ES-I3 (cell line): ENCODE measurements at regions not wholly inside any gene's neighbourhood (a gene's known extent, or its start where the extent isn't known, plus 50 kb on each side); places are given as distances from the start of the nearest gene placed in this dataset.
"Not testable (repeated sequence)": the region's sequence is repeated elsewhere in the genome, so short reads cannot be mapped to it uniquely, and the experiment has no call there.

Source experiments
- H3K36me3 ChIP-seq: 2 replicates; pipeline ENCODE4 v1.6.1; 2013; ENCODE audit warnings: mild to moderate bottlenecking, low read length, control low read depth, moderate library complexity; ENCODE audit not compliant: insufficient read depth
- H3K4me1 ChIP-seq: 2 replicates; pipeline ENCODE4 v1.6.1; 2013; ENCODE audit warnings: mild to moderate bottlenecking, control low read depth, low read length; ENCODE audit not compliant: insufficient read depth
- H3K9ac ChIP-seq: 2 replicates; pipeline ENCODE4 v1.6.1; 2013; ENCODE audit warnings: low read depth, mild to moderate bottlenecking, low read length, moderate library complexity
- H3K9me3 ChIP-seq: 2 replicates; pipeline ENCODE4 v1.6.1; 2013; ENCODE audit warnings: mild to moderate bottlenecking, low read length, moderate library complexity; ENCODE audit not compliant: control insufficient read depth, insufficient read depth

DNA sequence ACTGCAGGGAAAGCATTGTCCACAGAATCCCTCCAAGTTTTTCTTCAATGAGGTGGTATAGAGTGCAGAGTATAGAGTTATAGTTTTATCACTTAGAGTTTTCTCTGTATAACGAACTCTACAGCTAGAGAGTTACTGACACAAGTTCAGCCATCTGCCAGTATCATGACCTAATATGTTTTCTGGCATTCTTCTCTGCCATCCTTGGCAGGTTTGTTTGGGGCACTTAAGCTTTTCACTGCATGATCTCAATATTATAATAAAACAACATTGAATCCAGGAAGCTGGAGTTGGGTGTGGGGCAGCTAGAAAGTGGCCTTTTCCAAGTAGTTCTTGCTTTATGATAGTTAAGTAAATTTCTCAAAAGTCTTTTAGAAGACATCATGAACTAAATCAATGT, 743.5 kb upstream of the ARPP21 start:
- Histone ChIP-seq H3K4me1 (no peaks in the 10 kb centered on the region), H3K9me3 (no peaks in the 10 kb centered on the region), H3K9ac (no peak overlapping the region), H3K36me3 (no peaks in the 10 kb centered on the region)

DNA sequence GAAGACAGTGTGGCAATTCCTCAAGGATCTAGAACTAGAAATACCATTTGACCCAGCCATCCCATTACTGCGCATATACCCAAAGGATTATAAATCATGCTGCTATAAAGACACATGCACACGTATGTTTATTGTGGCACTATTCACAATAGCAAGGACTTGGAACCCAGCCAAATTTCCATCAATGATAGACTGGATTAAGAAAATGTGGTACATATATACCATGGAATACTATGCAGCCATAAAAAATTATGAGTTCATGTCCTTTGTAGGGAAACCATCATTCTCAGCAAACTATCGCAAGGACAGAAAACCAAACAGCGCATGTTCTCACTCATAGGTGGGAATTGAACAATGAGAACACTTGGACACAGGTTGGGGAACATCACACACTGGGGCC, 729.6 kb upstream of the ARPP21 start:
- not testable (repeated sequence) for H3K4me1 ChIP-seq, H3K36me3 ChIP-seq, H3K9ac ChIP-seq, H3K9me3 ChIP-seq

DNA sequence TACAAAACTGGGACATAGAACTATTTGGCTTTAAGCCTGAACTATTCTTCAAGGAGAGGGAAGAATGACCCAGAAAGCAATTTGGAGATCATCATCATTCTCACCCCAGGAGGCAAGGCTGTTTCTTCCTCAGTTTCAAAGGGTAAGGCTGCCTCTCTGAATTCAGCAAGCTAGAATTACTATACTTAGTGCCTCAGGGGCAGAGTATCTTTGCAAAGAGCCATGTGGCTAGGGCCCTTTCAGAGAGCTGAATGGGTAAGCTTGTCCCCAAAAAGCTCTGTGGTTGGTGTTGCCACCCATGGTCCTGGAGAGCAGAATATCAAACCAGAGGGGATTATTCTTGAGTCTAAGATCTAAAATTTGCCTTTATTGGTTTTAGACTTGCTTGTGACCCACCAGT, 720.3 kb upstream of the ARPP21 start:
- Histone ChIP-seq H3K4me1 (no peaks in the 10 kb centered on the region), H3K36me3 (no peaks in the 10 kb centered on the region), H3K9ac (no peak overlapping the region), H3K9me3 (no peaks in the 10 kb centered on the region)

DNA sequence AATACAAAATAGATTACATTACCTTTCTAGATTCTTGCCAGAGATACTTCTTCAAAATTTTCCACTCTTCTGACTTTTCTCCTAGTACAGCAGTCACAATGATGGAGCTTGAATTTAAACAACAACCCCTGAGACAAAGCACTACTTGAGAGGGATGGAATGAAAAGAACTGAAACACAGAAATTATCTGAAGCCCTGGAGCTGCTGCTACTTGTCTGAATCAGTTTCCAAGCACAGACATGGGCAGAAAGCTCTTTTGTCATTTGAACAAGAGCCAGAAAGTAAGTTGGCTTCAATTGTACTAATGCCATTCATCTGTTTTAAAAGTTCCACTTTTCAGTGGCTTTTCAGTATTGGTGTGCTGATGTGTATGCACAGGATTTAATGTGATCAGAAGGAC, 718.5 kb upstream of the ARPP21 start:
- no peaks in the 10 kb centered on the region for H3K36me3 ChIP-seq
- no peaks in the 10 kb centered on the region for H3K4me1 ChIP-seq
- H3K9ac ChIP-seq = no peak overlapping the region
- H3K9me3 ChIP-seq = no peaks in the 10 kb centered on the region

DNA sequence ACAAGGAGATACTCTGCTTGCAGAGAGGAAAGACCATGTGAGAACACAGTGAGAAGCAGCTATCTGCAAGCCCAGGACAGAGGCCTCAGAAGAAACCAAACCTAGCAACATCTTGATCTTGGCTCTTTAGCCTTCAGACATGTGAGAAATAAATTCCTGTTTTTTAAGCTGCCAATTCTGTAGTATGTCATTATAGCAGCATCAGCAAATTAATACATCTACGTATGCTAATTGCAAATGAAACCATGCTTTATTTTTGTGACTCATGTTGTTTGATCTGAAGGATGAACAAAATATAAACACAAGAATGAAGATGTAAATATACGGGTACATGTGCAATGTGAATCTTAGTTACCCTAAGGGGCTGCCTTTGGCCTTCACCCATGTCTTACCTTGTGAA, 714.4 kb upstream of the ARPP21 start:
- H3K4me1 ChIP-seq = no peaks in the 10 kb centered on the region
- no peak overlapping the region for H3K9ac ChIP-seq
- H3K9me3 ChIP-seq = no peaks in the 10 kb centered on the region
- H3K36me3 ChIP-seq = no peaks in the 10 kb centered on the region

DNA sequence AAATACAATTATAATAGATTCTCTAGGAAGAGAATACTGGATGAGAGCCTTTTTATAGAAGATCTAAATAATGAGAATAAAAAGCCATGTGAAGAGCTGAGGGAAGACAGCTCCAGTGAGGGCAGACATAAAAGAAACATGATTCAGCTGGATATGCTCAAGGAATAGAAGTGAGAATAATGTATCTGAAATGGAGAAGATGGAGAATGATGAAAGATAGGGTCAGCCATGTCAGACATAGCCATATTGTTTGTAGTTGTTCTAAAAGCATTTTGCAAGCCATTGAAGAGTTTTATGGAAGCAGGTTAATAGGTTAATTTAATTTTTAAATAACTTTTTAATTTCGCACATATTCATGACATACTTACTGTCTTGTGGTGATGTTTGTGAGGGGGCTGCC, 713.5 kb upstream of the ARPP21 start:
- Histone ChIP-seq H3K9ac (no peak overlapping the region), H3K4me1 (no peaks in the 10 kb centered on the region), H3K9me3 (no peaks in the 10 kb centered on the region), H3K36me3 (no peaks in the 10 kb centered on the region)

DNA sequence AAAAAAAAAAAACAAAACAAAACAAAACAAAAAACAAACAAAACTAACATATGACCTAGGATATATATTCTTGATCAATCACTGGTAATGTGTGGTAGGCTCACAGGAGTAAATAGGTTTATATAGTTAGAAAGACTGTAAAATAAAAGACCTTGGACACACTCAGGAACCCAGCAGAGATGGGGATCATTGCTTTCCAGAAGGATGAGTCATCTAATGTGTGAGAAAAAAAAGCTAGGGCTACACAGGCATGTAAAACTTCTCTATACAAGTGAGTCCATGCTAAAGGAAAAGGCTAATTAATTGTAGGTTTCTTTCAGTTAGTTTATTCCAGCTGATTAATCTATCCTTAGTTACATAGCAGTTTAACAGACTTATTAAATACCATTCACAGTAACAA, 710.3 kb upstream of the ARPP21 start:
- H3K36me3 ChIP-seq = no peaks in the 10 kb centered on the region
- no peak overlapping the region for H3K9ac ChIP-seq
- H3K4me1 ChIP-seq = no peaks in the 10 kb centered on the region
- no peaks in the 10 kb centered on the region for H3K9me3 ChIP-seq

DNA sequence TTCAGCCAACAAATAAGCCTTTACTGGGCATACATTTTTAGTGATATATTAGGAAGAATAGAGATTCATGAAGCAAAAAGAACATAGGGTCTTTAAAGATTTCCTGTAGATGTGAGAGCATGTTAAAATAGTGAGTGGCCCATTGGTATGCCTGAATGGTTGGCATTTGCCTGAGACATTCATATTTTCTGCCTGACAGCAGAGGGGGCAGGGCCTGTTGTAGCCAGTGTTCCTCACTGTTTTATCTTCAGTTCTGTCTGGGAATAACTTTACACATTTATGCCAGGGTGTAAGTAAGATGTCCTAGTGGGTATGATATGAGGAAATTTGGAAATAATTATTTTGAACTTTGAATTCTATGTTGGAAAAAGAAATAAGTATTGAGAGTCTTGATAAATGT, 704.7 kb upstream of the ARPP21 start:
- H3K9me3 ChIP-seq = no peaks in the 10 kb centered on the region
- no peak overlapping the region for H3K9ac ChIP-seq
- no peaks in the 10 kb centered on the region for H3K36me3 ChIP-seq
- no peaks in the 10 kb centered on the region for H3K4me1 ChIP-seq

DNA sequence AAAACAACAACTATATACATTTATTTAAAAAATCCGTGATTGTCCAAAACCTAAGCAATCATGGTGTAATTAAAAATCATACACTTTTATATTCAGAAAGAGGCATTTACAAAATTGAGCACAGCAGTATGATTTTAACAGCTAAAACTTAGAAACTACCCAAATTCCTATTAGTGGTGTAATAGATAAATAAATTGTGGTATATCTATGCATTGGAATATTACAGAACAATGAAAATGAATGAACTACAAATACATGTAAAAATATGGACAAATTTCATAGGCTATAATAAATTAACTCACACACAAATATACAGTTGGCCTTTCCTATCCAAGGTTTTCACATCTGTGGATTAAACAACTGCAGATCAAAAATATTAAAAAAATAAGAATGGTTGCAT, 700.5 kb upstream of the ARPP21 start:
- Histone ChIP-seq H3K9ac (no peak overlapping the region), H3K36me3 (no peaks in the 10 kb centered on the region), H3K4me1 (no peaks in the 10 kb centered on the region), H3K9me3 (no peaks in the 10 kb centered on the region)

DNA sequence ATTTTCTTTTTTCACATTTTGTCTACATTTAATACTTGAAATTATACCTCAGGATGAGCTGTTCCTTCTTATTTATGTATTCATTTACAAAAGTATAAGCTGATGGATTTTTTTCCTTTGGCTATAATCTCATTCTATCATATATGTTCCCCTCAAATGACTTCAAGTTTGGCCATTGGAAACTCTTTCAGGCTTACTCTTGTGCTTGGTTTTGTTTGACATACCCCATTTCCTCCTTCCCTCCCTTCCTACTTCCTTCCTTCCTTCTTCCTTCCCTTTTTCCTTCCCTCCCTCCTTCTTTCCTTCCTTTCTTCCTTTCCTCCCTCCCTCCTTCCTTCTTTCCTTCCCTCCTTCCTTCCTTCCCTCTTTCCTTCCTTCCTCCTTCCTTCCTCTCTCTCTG, 697.1 kb upstream of the ARPP21 start:
- no peaks in the 10 kb centered on the region for H3K9me3 ChIP-seq
- no peaks in the 10 kb centered on the region for H3K4me1 ChIP-seq

DNA sequence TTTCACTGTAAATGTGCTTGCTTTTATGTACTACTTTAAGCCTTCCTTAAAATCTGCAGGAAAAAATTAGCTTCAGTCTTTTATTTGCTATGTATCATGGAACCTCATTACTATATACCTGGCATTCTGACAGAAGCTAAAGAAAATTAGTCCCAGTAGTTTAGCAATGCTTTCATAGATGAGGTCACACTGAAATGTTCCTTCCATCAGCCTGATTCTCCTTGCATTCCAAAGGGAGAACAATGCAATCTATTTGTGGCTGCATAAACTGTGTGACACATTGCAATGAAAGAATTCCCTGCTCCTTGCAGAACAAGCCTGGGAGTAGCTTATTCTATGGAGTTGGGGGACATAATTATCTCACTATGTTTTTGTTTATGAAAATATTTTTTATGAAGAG, 691.5 kb upstream of the ARPP21 start:
- Histone ChIP-seq H3K9me3 (no peaks in the 10 kb centered on the region), H3K4me1 (peaks cover 7% of the 10 kb centered on the region; the same call in 1 of the 2 replicates), H3K9ac (no peak overlapping the region), H3K36me3 (no peaks in the 10 kb centered on the region)

More for the DNA sequence above, 697.1 kb upstream of the ARPP21 start:
- no peaks in the 10 kb centered on the region for H3K36me3 ChIP-seq
- H3K9ac ChIP-seq = no peak overlapping the region

DNA sequence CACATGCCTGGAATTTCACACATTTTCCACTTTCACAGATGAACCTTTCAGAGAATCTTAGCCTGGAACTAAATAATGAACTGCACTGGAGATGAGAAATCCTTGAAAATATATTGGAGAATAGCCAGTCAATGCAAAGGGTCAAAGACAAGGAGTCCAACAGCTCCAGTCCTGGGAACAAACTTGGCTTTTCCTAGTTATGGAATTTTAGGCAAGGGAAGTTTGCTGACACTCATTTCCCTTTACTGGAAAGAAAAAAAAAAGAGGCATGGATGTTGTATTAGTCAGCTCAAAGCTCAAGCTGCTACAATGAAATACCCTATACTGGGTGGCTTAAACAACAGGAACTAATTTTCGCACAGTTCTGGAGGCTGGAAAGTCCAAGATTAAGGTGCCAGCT, 690.8 kb upstream of the ARPP21 start:
- no peaks in the 10 kb centered on the region for H3K36me3 ChIP-seq
- peaks cover 7% of the 10 kb centered on the region; the same call in 1 of the 2 replicates for H3K4me1 ChIP-seq
- H3K9ac ChIP-seq = no peak overlapping the region
- no peaks in the 10 kb centered on the region for H3K9me3 ChIP-seq

DNA sequence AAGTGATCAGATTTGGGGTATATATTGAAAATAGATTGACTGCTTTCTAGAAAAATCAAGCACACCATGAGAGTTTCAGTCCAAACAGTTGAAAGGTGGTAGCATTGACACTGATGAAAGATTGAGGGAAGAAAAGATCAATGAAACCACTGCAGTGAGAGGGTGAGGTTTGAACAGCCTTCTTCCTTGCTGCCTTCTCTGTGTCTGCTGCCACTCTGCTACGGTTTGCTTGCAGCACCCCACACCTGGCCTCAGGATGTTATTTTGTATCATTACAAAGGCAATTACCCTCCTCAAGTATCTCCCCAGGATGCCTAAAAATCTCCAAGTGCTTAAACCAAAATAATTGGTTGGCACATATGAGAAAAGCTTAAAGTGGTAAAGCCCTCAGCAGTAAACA, 683.6 kb upstream of the ARPP21 start:
- Histone ChIP-seq H3K36me3 (no peaks in the 10 kb centered on the region), H3K9me3 (no peaks in the 10 kb centered on the region), H3K4me1 (no peaks in the 10 kb centered on the region), H3K9ac (no peak overlapping the region)

DNA sequence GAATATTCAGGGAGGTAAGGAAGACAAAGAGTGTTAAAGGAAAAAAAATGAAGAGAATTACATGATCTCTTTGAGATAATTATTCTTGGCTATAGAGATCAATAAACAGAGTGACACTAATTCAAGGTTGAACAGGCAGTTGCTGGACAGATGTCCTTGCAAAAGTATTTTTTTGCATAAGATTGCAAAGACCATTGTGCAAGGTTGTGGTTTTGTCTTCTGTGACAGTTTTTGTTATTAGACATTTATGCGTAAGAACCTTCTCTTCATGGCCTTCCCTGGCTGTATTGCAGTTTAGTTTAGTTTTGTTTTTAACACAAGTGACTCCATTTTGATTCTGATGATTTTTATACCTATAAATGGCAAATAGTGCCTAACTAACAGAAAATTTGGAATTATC, 682.8 kb upstream of the ARPP21 start:
- no peak overlapping the region for H3K9ac ChIP-seq
- H3K4me1 ChIP-seq = no peaks in the 10 kb centered on the region
- H3K9me3 ChIP-seq = no peaks in the 10 kb centered on the region
- H3K36me3 ChIP-seq = no peaks in the 10 kb centered on the region

DNA sequence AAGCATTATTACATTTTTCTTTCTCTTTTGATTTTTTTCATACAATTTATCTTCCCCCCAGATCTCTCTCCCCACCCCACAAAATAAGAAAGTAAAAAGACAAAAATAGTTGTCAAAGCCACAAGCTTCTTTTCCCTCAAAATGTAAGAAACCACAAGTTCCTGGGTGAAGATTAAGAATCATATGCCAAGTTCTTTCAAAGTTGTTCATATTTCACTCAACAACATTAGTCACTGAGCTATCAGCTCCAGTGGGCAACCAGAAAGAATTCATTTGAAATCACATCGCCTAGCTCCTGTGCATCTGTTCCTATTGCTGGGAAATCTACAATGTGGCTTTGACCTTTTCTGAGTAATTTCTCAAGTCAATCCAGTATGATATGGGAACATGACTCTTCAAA, 681.6 kb upstream of the ARPP21 start:
- H3K4me1 ChIP-seq = no peaks in the 10 kb centered on the region
- no peaks in the 10 kb centered on the region for H3K9me3 ChIP-seq
- no peaks in the 10 kb centered on the region for H3K36me3 ChIP-seq
- H3K9ac ChIP-seq = no peak overlapping the region

DNA sequence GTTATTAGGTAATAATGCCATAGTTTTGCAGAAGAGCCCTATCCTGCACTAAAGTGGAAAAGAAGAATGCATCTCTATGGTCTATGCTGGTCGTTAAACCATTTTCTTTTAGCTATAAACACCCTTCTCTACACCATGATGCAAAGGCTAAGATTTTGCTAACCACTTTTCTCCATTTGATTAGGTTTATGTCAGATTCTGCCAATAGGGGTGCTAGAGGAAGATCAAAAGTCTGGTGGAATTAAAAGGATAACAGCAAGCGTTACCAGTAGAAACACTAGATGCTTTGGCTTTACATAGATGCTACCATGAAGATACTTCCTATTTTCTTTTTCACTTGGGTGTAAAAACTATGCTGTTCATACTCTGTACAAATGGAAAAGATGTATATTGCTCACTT, 669.8 kb upstream of the ARPP21 start:
- Histone ChIP-seq H3K4me1 (no peaks in the 10 kb centered on the region), H3K9me3 (no peaks in the 10 kb centered on the region)

More for the DNA sequence above, 669.8 kb upstream of the ARPP21 start:
- Histone ChIP-seq H3K36me3 (no peaks in the 10 kb centered on the region), H3K9ac (no peak overlapping the region)
